Uterus (tissue), 2 donors: ENCODE measurements at regions not wholly inside any gene's neighbourhood (a gene's known extent, or its start where the extent isn't known, plus 50 kb on each side); places are given as distances from the start of the nearest gene placed in this dataset.

ENCODE experiments used
- POLR2A ChIP-seq, 2 donors: fragments of 450-650 bp; IDR thresholded peaks; one replicate each; pipeline ENCODE4 v1.6.1; 2016; ENCODE audit warnings: antibody characterized with exemption in 2 of 2, mild to moderate bottlenecking in 1 of 2, moderate library complexity in 1 of 2
- TF ChIP-seq, protein P1 (sequence below), 4 experiments: fragments of 200-600 bp in 2 of 4; fragments of 450-650 bp in 2 of 4; sonication (generic) in 2 of 4; IDR thresholded peaks; one replicate each; pipeline ENCODE4 v1.5.1; 2016 to 2019; ENCODE audit warnings: antibody characterized with exemption in 4 of 4, mild to moderate bottlenecking in 2 of 4, moderate library complexity in 1 of 4

- TF ChIP-seq, protein P1, sequence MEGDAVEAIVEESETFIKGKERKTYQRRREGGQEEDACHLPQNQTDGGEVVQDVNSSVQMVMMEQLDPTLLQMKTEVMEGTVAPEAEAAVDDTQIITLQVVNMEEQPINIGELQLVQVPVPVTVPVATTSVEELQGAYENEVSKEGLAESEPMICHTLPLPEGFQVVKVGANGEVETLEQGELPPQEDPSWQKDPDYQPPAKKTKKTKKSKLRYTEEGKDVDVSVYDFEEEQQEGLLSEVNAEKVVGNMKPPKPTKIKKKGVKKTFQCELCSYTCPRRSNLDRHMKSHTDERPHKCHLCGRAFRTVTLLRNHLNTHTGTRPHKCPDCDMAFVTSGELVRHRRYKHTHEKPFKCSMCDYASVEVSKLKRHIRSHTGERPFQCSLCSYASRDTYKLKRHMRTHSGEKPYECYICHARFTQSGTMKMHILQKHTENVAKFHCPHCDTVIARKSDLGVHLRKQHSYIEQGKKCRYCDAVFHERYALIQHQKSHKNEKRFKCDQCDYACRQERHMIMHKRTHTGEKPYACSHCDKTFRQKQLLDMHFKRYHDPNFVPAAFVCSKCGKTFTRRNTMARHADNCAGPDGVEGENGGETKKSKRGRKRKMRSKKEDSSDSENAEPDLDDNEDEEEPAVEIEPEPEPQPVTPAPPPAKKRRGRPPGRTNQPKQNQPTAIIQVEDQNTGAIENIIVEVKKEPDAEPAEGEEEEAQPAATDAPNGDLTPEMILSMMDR (IDR thresholded peaks at IDR 0.05) = no peak
- no peak for TF ChIP-seq POLR2A (IDR thresholded peaks at IDR 0.05)
Measured at GRCh38 chr6:19470333-19470732, 366.8 kb upstream of the ID4 start.
